A673 (cell line): ENCODE measurements at regions not wholly inside any gene's neighbourhood (a gene's known extent, or its start where the extent isn't known, plus 50 kb on each side); places are given as distances from the start of the nearest gene placed in this dataset.

Experiments
- BruUV-seq: library from RNA; stranded (reverse); fragments of 400-500 nt; replicated peaks from 2 replicates; lab custom pipeline; 2021; lab: Mats Ljungman, UMichigan
- CTCF ChIA-PET: fragments of 300-600 bp; sonication (Branson Sonifier 250); formaldehyde crosslinking; loops from one replicate; lab custom pipeline; 2022; ENCODE audit warnings: antibody characterized with exemption; lab: Charles Lee
- POLR2A ChIA-PET: fragments of 300-600 bp; sonication (Branson Sonifier 250); formaldehyde crosslinking; loops from one replicate; lab custom pipeline; 2022; ENCODE audit warnings: antibody characterized with exemption; ENCODE audit not compliant: low non-redundant PET; lab: Charles Lee
- DNase-seq: peaks from one replicate; pipeline ENCODE4 v3.0.0-alpha.2; 2015; ENCODE audit warnings: low spot score
- H3K27ac ChIP-seq: fragments of 200-600 bp; sonication (generic); 2 replicates; pipeline ENCODE4 v1.5.1; 2016; ENCODE audit warnings: mixed run types, low read depth, mild to moderate bottlenecking, mixed read lengths, antibody characterized with exemption, low read length; ENCODE audit not compliant: poor library complexity, severe bottlenecking
- H3K27me3 ChIP-seq: fragments of 200-600 bp; sonication (generic); replicated peaks from 2 replicates; pipeline ENCODE4 v1.6.1; 2017; ENCODE audit warnings: mixed run types, low read depth, mild to moderate bottlenecking, mixed read lengths, antibody characterized with exemption, low read length; ENCODE audit not compliant: insufficient read depth, poor library complexity
- H3K36me3 ChIP-seq: fragments of 200-600 bp; sonication (generic); 2 replicates; pipeline ENCODE4 v1.6.1; 2016; ENCODE audit warnings: mixed run types, mild to moderate bottlenecking, mixed read lengths, antibody characterized with exemption, low read length; ENCODE audit not compliant: insufficient read depth, poor library complexity, severe bottlenecking
- H3K4me1 ChIP-seq: fragments of 200-600 bp; sonication (generic); 2 replicates; pipeline ENCODE4 v1.6.1; 2017; ENCODE audit warnings: mixed run types, mild to moderate bottlenecking, mixed read lengths, antibody characterized with exemption, low read length; ENCODE audit not compliant: insufficient read depth, poor library complexity, severe bottlenecking
- H3K4me3 ChIP-seq: fragments of 200-600 bp; sonication (generic); 2 replicates; pipeline ENCODE4 v1.5.1; 2016; ENCODE audit warnings: low read depth, mixed run types, mild to moderate bottlenecking, mixed read lengths, low read length; ENCODE audit not compliant: poor library complexity, severe bottlenecking
- H3K9me3 ChIP-seq: fragments of 200-600 bp; sonication (generic); 2 replicates; pipeline ENCODE4 v1.6.1; 2016; ENCODE audit warnings: mixed run types, low read depth, mild to moderate bottlenecking, mixed read lengths, antibody characterized with exemption, low read length; ENCODE audit not compliant: poor library complexity, severe bottlenecking
- EZH2 ChIP-seq: fragments of 200-600 bp; sonication (generic); IDR thresholded peaks from 2 replicates; pipeline ENCODE4 v1.6.1; 2017; ENCODE audit warnings: borderline replicate concordance, low read depth, mild to moderate bottlenecking, mixed read lengths, antibody characterized with exemption, low read length; ENCODE audit not compliant: poor library complexity, severe bottlenecking
- intact Hi-C: fragments of 100-400 bp; cut with micrococcal nuclease; formaldehyde crosslinking; loops from one replicate; pipeline ENCODE4 v1.10.0; 2022; ENCODE audit not compliant: unreplicated experiment
- TF ChIP-seq, protein P1 (sequence below): fragments of 300-800, 200-600 bp; sonication (generic); conservative IDR thresholded peaks from 2 replicates; pipeline ENCODE4 v1.5.1; 2017; ENCODE audit warnings: low read depth, mild to moderate bottlenecking, antibody characterized with exemption, low read length, moderate library complexity, mixed read lengths

DNA sequence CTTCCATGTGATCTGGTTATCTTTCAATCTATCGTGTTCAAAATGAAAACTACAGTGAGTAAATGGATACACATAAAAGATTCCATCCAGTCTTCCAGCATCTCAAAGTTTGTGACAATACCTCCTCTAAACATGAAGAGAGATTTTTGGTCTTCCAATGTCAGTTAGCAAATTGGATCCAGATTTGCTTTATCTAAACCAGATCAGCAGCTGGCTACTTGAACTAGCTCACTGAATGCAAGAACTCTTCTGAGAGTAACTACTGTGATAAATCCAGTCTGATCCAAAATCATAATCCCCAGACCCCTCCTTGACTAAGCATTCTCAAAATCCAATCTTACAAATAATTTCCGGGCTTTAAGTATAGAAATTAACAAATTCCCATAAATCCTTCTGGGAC, 2177.9 kb upstream of the C9orf72 start:
- H3K9me3 ChIP-seq, result no peaks in the 10 kb centered on the region
- DNase-seq, result peak; percentile 24
- no TSS peak for BruUV-seq
- H3K27ac ChIP-seq, result no peak overlapping the region
- no peak overlapping the region for H3K4me3 ChIP-seq
- CTCF ChIA-PET, result no interaction called here
- H3K36me3 ChIP-seq, result no peaks in the 10 kb centered on the region
- H3K4me1 ChIP-seq, result no peaks in the 10 kb centered on the region
- TF ChIP-seq EZH2, result no peak
- TF ChIP-seq, protein P1, sequence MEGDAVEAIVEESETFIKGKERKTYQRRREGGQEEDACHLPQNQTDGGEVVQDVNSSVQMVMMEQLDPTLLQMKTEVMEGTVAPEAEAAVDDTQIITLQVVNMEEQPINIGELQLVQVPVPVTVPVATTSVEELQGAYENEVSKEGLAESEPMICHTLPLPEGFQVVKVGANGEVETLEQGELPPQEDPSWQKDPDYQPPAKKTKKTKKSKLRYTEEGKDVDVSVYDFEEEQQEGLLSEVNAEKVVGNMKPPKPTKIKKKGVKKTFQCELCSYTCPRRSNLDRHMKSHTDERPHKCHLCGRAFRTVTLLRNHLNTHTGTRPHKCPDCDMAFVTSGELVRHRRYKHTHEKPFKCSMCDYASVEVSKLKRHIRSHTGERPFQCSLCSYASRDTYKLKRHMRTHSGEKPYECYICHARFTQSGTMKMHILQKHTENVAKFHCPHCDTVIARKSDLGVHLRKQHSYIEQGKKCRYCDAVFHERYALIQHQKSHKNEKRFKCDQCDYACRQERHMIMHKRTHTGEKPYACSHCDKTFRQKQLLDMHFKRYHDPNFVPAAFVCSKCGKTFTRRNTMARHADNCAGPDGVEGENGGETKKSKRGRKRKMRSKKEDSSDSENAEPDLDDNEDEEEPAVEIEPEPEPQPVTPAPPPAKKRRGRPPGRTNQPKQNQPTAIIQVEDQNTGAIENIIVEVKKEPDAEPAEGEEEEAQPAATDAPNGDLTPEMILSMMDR, result no peak
- POLR2A ChIA-PET, result no interaction called here
- no peaks in the 10 kb centered on the region for H3K27me3 ChIP-seq
- intact Hi-C loops, result no loop called here

DNA sequence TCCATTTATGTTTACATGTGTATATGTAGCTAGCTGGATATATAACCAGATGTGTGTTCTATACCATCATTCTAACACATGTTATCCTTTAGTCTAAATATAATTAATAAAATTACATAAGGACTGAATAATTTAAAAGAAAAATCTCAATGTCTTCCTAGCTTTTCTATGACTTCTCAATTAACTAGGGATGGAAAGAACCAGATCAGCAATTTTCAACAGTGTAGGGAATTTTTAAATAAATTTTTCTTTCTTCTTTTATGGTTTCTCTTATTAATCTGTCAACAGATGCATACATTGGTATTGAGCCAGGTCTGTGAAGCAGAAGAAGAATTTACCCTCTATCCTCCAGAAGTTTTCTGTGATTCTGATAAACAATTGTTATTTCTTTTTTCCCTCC, 2180.4 kb upstream of the C9orf72 start:
- Histone ChIP-seq H3K4me1 (no peaks in the 10 kb centered on the region), H3K27me3 (no peaks in the 10 kb centered on the region), H3K27ac (no peak overlapping the region), H3K4me3 (no peak overlapping the region), H3K36me3 (no peaks in the 10 kb centered on the region), H3K9me3 (no peaks in the 10 kb centered on the region)
- POLR2A ChIA-PET, result no interaction called here
- TF ChIP-seq, protein P1, result no peak
- TF ChIP-seq EZH2, result no peak
- intact Hi-C loops, result no loop called here
- CTCF ChIA-PET, result no interaction called here
- BruUV-seq, result no TSS peak
- DNase-seq, result no peak

DNA sequence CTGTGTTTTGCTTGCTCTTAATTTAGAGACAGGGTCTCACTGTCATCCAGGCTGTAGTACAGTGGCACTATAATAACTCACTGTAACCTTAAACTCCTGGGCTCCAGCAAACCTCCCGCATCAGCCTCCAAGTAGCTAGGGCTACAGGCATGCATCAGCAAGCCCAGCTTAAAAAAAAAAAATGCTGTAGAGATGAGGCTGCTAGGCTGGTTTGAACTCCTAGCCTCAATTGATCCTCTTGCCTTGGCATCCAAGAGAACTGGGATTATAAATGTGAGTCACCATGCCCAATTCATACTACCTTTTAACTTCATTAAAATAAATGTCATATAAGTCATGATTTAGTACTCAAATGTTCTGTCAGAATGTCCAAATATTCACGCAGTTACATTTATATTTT, 2195.7 kb upstream of the C9orf72 start:
- Histone ChIP-seq H3K36me3 (no peaks in the 10 kb centered on the region), H3K27ac (no peak overlapping the region), H3K9me3 (no peaks in the 10 kb centered on the region), H3K4me1 (no peaks in the 10 kb centered on the region), H3K27me3 (no peaks in the 10 kb centered on the region), H3K4me3 (no peak overlapping the region)
- intact Hi-C loops, result loop anchor here (10.0 kb wide), 1 partner anchor 64 kb away; no protein-coding TSS in a partner anchor
- no peak for DNase-seq
- TF ChIP-seq, protein P1, result no peak
- TF ChIP-seq EZH2, result no peak
- BruUV-seq, result no TSS peak
- ChIA-PET POLR2A (no interaction called here), CTCF (no interaction called here)
